NCI-H1092 (cell line): ENCODE measurements at regions not wholly inside any gene's neighbourhood (a gene's known extent, or its start where the extent isn't known, plus 50 kb on each side); places are given as distances from the start of the nearest gene placed in this dataset.

ENCODE experiments used
- DNase-seq: peaks from one replicate; lab custom pipeline; 2025; lab: John Stamatoyannopoulos, UW

- DNase-seq, result no peak
These were observed 1178.7 kb upstream of the GBE1 start for GRCh38 chr3:82940124-82940523.

DNA sequence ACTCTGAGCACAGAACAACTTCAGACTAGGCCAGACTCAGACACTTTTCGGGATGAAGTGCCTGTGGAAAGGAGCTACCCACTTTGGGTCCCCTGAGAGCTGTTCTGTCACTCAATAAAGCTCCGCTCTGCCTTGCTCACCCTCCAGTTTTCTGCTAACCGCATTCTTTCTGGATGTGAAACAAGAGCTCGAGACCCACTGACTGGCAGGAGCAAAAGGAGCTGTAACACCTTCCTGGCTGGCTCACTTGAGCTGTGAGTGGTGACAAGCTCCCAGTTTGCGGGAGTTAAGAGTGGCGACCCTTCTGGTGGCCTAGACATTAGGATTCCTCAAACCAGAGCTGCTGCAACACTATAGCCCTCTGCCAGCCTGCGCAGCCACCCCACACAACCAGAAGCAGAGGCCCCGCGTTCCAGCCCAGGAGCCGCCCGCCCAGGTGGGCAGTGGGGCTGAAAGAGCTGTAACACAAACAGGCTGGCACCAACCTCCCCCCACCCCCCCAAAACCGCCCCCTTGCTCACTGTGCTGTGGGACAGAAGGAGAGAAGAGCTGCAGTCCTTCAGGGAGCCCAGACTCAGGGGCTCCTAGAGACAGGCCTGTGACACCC is 1178.1 kb upstream of the GBE1 start:
- DNase-seq, result no peak

DNA sequence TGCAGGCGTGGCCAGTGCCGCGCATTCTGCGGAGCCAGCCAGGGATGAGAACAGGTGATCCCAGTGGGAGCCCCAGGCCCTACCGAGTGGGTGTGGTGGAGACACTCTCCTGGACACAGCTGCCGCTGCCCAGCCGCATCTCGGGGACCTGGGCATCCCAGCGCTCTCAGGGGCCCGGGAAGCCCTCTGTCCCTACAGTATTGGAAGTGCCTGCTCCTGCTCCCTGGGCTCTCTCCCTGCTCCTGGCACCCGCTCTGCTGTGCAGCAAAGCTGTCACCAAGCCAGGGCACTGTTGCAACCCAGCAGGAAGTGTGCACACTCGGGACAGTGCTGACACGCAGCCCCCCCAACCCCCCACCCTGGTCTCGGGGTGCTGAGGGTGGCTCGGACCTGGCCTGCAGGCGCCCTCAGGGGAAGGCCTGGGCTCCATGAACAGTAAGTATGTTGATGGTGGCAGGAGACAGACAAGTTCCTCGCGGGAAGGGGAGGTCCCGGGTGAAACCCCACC is 1177.4 kb upstream of the GBE1 start:
- DNase-seq, result no peak

DNA sequence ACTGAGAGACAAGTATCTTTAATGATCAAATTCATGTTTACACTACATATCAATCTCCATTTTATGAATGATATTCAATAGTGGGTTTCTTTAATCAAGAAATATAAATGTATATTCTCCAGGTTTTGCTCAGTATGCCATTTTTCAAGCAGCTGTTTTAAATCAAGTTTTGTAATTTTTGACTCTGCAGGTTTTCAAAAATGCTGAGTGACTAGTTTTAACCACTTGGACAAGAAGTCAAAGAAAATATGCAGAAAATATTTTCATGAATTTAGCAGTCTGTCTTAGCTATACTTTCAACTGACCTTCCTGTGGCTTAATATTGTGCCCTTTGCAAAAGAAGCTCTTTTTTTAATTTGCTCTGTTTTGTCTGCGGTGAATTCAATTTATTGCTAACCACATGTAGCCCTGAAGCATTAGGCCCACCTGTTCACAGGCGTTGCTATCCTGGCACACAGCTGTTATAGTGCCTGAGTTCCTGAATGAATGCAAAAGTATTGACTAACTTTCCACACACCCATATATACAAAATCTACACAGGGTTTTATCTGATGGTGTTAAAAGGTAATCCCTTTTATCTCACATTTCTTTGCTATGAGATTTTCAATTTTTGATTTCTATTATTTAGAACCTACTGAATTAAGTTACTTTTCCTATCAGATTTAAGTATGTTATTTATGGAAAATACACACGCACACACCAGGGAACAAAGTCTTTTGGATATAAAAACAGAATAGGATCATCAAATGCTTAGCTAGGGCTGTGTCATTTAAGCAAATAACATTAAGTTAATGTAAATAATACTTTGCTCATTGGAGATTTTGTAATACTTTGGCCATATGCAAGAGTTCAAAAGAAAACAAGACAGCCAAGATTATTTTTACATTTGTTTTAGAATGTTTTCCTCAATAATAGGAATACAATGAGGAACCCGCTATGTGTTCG is 1166.1 kb upstream of the GBE1 start:
- DNase-seq, result no peak

DNA sequence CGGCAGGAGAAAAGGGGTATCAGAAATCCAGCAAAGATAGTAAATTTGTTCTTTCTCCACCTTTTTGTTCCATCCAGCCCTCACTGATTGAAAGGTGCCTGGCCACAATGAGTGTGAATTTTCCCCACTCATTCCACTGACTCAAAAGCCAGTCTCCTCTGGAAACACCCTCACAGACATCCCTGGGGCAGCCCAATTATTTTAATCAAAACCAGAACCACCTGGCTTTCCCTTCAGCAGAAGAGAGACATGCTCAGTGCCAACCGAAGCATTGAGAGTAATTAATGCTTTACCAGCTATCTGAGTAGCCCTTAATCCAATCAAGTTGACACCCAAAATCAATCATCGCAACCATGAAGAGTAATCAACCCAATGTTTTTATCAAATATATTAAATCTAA is 1129.6 kb upstream of the GBE1 start:
- DNase-seq, result no peak

DNA sequence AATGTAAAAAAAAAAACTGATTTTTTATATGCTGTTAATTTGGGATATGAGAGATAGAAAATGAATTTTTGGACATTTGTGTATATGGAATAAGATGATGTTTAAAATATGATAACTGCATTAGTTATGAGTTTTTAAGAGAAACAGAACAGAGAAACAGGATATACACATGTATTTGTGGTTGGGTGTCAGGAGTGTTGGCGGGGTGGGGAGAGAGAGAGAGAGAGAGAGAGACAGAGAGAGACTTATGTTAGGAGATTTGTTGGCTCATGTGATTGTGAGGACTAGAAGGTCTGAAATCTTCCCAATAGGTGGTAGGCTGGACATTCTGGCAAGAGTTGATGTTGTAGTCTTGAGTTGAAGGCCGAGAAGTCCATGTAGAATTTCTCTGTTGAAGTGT is 1121.6 kb upstream of the GBE1 start:
- no peak for DNase-seq

DNA sequence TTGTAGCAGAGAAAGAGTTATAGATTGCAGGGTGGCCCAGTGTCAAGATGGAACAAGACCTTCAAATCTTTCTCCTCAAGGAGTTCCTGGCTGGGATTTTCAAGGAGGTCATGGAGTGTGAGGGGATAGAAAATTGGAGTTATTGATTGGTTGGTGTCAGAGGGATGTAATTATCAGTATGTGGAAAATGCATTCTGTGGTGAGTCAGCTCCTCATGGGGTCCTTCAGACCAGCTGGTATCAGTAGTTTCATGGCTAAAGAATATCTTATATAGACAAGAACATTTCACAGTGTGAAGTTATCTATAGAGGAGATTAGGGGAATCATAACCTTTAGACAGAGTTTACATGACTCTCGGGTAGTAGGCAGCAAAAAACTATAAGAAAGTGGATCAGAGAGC is 1114.0 kb upstream of the GBE1 start:
- DNase-seq, result no peak

- DNase-seq, result no peak
These were observed 1078.4 kb upstream of the GBE1 start for GRCh38 chr3:82839871-82840270.

GRCh38 chr3:82834098-82834497 is 1072.7 kb upstream of the GBE1 start:
- DNase-seq, result no peak

DNA sequence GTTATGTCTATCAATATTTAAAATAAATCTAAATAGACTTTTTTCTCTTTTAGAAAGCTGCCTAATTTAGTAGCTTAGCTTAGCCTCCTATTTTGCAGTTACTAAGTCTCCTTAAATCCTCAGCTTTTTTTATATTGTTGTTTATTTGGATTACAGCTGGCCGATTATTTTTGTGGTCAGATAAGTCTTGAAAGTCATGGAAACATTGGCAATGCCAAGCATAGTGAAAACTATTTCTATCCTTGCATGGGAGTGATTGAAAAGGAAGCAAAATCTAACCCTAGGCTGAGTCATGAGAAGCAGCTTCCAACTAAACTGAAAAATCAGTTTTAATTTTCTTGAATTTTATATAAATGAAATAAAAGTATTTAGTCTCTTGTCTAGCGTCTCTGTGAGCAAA is 1063.0 kb upstream of the GBE1 start:
- no peak for DNase-seq

- no peak for DNase-seq
These were observed 1054.6 kb upstream of the GBE1 start for GRCh38 chr3:82816086-82816485.

GRCh38 chr3:82815417-82816058 is 1054.1 kb upstream of the GBE1 start:
- DNase-seq, result no peak

DNA sequence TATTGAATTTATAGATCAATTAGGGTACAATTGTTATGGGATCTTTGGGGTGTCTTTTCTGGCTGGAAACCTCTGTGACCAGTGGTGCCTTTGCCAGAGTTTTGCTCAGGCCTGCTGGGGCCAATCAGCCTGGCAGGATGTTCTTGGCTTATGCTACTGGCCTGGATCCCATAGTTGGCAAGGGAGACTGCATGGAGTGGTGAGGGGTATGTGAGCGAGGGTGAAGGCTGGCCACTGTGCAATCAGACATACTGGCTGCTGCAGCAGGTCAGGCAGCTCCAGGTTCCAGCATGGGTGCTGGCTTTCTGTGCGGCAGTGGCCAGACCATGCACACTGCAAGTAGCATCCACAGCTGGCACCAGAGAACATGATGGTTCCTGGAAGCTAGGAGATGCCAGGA is 1053.2 kb upstream of the GBE1 start:
- no peak for DNase-seq

DNA sequence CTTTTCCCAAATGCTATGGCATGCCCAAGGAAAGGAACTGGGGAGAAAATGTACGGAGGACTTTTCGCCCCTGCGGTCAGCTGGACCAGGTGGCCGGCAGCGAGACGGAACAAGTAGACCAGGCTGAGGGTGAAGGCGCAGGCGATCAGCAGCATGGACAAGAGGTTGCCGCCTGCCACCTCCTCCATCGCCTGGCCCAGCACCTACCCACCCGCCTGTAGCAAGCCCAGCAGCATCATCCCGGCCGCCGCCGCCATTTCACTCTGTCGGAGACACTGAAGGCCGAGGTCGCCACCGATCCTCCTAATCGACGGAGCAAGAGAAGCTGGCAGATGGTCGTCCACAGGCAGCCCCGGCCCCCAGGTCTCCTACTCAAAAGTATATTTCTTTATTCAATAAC is 1046.3 kb upstream of the GBE1 start:
- DNase-seq, result no peak

DNA sequence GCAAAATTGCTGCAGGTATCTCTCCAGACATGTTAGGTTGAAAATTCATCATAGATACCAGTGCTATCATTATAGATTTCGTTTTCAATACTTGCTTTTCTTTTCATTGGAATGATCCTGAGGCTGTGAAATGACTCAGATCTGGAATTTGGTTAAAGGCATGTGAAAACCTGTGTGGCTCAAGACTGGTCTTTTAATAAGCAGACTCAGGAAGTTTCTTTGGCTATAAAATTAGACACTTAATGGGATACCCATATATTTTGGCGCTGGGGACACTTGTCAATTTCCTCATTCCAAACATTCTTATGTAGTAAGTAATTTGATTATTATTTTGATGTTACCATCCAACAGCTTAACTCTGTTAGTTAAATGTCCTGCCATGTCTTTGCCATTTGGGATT is 1041.1 kb upstream of the GBE1 start:
- DNase-seq, result no peak

DNA sequence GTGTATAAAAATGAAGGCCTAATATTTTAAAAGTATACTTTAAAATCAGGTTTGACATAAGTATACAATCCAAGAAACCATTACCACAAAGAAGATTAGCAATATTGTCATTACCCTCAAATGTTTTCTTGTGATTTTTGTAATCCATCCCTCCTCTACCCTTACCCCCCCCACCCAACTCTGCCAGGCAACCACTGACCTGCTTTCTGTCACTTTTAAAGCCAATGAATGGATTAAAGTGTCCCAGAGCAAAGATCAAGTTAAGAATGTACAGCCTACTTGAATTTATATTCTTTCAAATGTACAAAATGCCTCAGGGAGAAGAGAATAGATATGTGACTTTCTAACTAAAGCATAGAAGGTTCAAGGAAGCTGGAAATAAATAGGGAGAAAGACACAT is 1038.8 kb upstream of the GBE1 start:
- DNase-seq, result no peak

DNA sequence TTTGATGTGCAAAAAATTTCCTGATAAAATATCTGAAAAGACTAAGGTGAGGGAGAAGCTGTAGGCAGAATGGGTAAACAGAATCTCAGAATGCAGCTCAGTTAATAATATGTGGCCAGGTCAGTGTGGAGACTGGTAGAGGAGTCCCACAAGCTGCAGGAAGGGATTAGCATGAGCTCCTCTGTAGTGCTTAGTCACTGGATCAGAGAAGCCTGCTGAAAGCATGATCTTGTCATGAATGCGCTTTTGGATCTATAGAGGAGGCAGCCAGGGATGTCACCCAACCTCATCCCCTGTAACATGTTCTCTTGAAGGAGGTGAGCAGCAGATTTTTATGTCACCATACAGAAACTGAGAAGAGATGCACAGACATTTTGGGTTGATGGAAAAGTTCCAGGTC is 1035.3 kb upstream of the GBE1 start:
- no peak for DNase-seq

- DNase-seq, result no peak
These were observed 1029.8 kb upstream of the GBE1 start for GRCh38 chr3:82791241-82791640.

GRCh38 chr3:82790307-82791097 is 1029.1 kb upstream of the GBE1 start:
- no peak for DNase-seq

GRCh38 chr3:82783194-82783593 is 1021.7 kb upstream of the GBE1 start:
- DNase-seq, result no peak

- no peak for DNase-seq
These were observed 1011.8 kb upstream of the GBE1 start for GRCh38 chr3:82773207-82773606.

- no peak for DNase-seq
These were observed 1003.1 kb upstream of the GBE1 start for GRCh38 chr3:82764521-82764920.
